Uterus (tissue), 2 donors: ENCODE measurements at regions not wholly inside any gene's neighbourhood (a gene's known extent, or its start where the extent isn't known, plus 50 kb on each side); places are given as distances from the start of the nearest gene placed in this dataset.

Experiments used
- CTCF ChIP-seq, 4 experiments: fragments of 200-600 bp in 2 of 4; fragments of 450-650 bp in 2 of 4; sonication (generic) in 2 of 4; IDR thresholded peaks; one replicate each; pipeline ENCODE4 v1.5.1; 2016 to 2019; ENCODE audit warnings: antibody characterized with exemption in 4 of 4, mild to moderate bottlenecking in 2 of 4, moderate library complexity in 1 of 4
- POLR2A ChIP-seq, 2 donors: fragments of 450-650 bp; IDR thresholded peaks; one replicate each; pipeline ENCODE4 v1.6.1; 2016; ENCODE audit warnings: antibody characterized with exemption in 2 of 2, mild to moderate bottlenecking in 1 of 2, moderate library complexity in 1 of 2

- no peak for TF ChIP-seq CTCF (IDR thresholded peaks at IDR 0.05)
- TF ChIP-seq POLR2A (IDR thresholded peaks at IDR 0.05): no peak
Observed at GRCh38 chr2:128818704-128819491, 500.2 kb upstream of the HS6ST1 start.
